Heart left ventricle (tissue), 13 donors: ENCODE measurements at regions not wholly inside any gene's neighbourhood (a gene's known extent, or its start where the extent isn't known, plus 50 kb on each side); places are given as distances from the start of the nearest gene placed in this dataset.

Experiments used
- CTCF ChIP-seq, 12 donors: fragments of 200-600 bp; sonication (generic) in 4 of 12; IDR thresholded peaks; one replicate each; pipeline versions ENCODE4 v1.5.0 to v1.8.0; 2018 to 2022; ENCODE audit warnings: antibody characterized with exemption in 12 of 12, mild to moderate bottlenecking in 5 of 12
- POLR2A ChIP-seq, 2 donors: fragments of 450-650 bp; IDR thresholded peaks; one replicate each; pipeline ENCODE4 v1.6.1; 2017; ENCODE audit warnings: antibody characterized with exemption in 2 of 2, mild to moderate bottlenecking in 2 of 2, moderate library complexity in 2 of 2
- donor health status: ischemic (EF 13 %, LVEDD 7.1; RV severe dilation, severe dysfunction).
- donor health status: DM: no; HTN: yes; CAD: no.
- donor health status: DM: no; HTN: no; CAD: no.
- donor health status: ischemic (EF 25% LVEDD 6.9; RV normal size, moderate dysfunction).
- donor health status: ischemic (EF 25% LVEDD 5.7; RV mildly dilated, moderate dysfunction).
- donor health status: ischemic (EF 35%, LVEDD 5.7; RV mildly dilated, moderate dysfunction).
- donor health status: nonischemic (EF 11% LVEDD 7.7; RV severe dilation, severe dysfunction).
- donor health status: DM: yes; HTN: yes; CAD: no.
- donor health status: PGD.
- donor health status: ischemic (EF 29% LVEDD 5.4; RV normal size, mild dysfunction).
- donor health status: nonischemic (EF 23%, LVEDD 6.1; RV moderate dilation, normal function).

- TF ChIP-seq CTCF (IDR thresholded peaks at IDR 0.05) (no peak), POLR2A (IDR thresholded peaks at IDR 0.05) (no peak)
Observed at GRCh38 chr1:229812148-229812547, 186.1 kb downstream of the URB2 start.
